ENCODE measurements at regions not wholly inside any gene's neighbourhood (a gene's known extent, or its start where the extent isn't known, plus 50 kb on each side); places are given as distances from the start of the nearest gene placed in this dataset.

- Histone ChIP-seq H3K4me3 (ENCODE audit: low read length) (no peak overlapping the region), H3K27ac (ENCODE audit: low read length) (no peak overlapping the region), H3K9me3 (ENCODE audit: insufficient read depth, low read length) (no peaks in the 10 kb centered on the region), H2AFZ (ENCODE audit: low read depth, low read length) (no peak overlapping the region), H4K20me1 (ENCODE audit: insufficient read depth, low read length) (no peaks in the 10 kb centered on the region), H3K79me2 (ENCODE audit: low read length) (no peaks in the 10 kb centered on the region), H3K4me1 (ENCODE audit: low read length) (no peaks in the 10 kb centered on the region), H3K9ac (ENCODE audit: low read length) (no peak overlapping the region), H3K36me3 (replicated peaks; ENCODE audit: low read depth, low read length) (no peaks in the 10 kb centered on the region), H3K4me2 (ENCODE audit: low read length) (no peak overlapping the region), H3K27me3 (ENCODE audit: low read depth, low read length) (no peaks in the 10 kb centered on the region)
- no peak for TF ChIP-seq EZH2phosphoT487 (IDR thresholded peaks at IDR 0.05; ENCODE audit: low read depth)
- no peak for TF ChIP-seq CTCF (IDR thresholded peaks at IDR 0.05; ENCODE audit: low read depth, low read length)
These were observed 553.3 kb downstream of the C6orf118 start for GRCh38 chr6:164756142-164756541.

GRCh38 chr6:164753517-164753916 is 555.9 kb downstream of the C6orf118 start:
- no peaks in the 10 kb centered on the region for H3K9me3 ChIP-seq (ENCODE audit: insufficient read depth, low read length)
- H4K20me1 ChIP-seq (ENCODE audit: insufficient read depth, low read length): no peaks in the 10 kb centered on the region
- no peak overlapping the region for H3K9ac ChIP-seq (ENCODE audit: low read length)
- no peaks in the 10 kb centered on the region for H3K36me3 ChIP-seq (replicated peaks; ENCODE audit: low read depth, low read length)
- H2AFZ ChIP-seq (ENCODE audit: low read depth, low read length): no peak overlapping the region
- H3K4me3 ChIP-seq (ENCODE audit: low read length): no peak overlapping the region
- no peak overlapping the region for H3K4me2 ChIP-seq (ENCODE audit: low read length)
- no peaks in the 10 kb centered on the region for H3K27me3 ChIP-seq (ENCODE audit: low read depth, low read length)
- H3K79me2 ChIP-seq (ENCODE audit: low read length): no peaks in the 10 kb centered on the region
- no peak for TF ChIP-seq EZH2phosphoT487 (IDR thresholded peaks at IDR 0.05; ENCODE audit: low read depth)
- no peak for TF ChIP-seq CTCF (IDR thresholded peaks at IDR 0.05; ENCODE audit: low read depth, low read length)
- no peaks in the 10 kb centered on the region for H3K4me1 ChIP-seq (ENCODE audit: low read length)
- H3K27ac ChIP-seq (ENCODE audit: low read length): no peak overlapping the region

GRCh38 chr6:164751395-164751794 is 558.0 kb downstream of the C6orf118 start:
- Histone ChIP-seq H3K27me3 (ENCODE audit: low read depth, low read length) (no peaks in the 10 kb centered on the region), H3K9me3 (ENCODE audit: insufficient read depth, low read length) (no peaks in the 10 kb centered on the region), H4K20me1 (ENCODE audit: insufficient read depth, low read length) (no peaks in the 10 kb centered on the region), H3K4me3 (ENCODE audit: low read length) (no peak overlapping the region), H3K27ac (ENCODE audit: low read length) (no peak overlapping the region), H3K36me3 (replicated peaks; ENCODE audit: low read depth, low read length) (no peaks in the 10 kb centered on the region), H3K79me2 (ENCODE audit: low read length) (no peaks in the 10 kb centered on the region), H3K4me1 (ENCODE audit: low read length) (no peaks in the 10 kb centered on the region), H3K9ac (ENCODE audit: low read length) (no peak overlapping the region), H2AFZ (ENCODE audit: low read depth, low read length) (no peak overlapping the region), H3K4me2 (ENCODE audit: low read length) (no peak overlapping the region)
- TF ChIP-seq EZH2phosphoT487 (IDR thresholded peaks at IDR 0.05; ENCODE audit: low read depth): no peak
- no peak for TF ChIP-seq CTCF (IDR thresholded peaks at IDR 0.05; ENCODE audit: low read depth, low read length)

GRCh38 chr6:164750128-164750527 is 559.3 kb downstream of the C6orf118 start:
- Histone ChIP-seq H3K79me2 (ENCODE audit: low read length) (no peaks in the 10 kb centered on the region), H3K4me3 (ENCODE audit: low read length) (no peak overlapping the region), H3K9me3 (ENCODE audit: insufficient read depth, low read length) (no peaks in the 10 kb centered on the region), H3K27me3 (ENCODE audit: low read depth, low read length) (no peaks in the 10 kb centered on the region), H3K4me2 (ENCODE audit: low read length) (no peak overlapping the region), H3K27ac (ENCODE audit: low read length) (no peak overlapping the region), H2AFZ (ENCODE audit: low read depth, low read length) (no peak overlapping the region), H4K20me1 (ENCODE audit: insufficient read depth, low read length) (no peaks in the 10 kb centered on the region), H3K36me3 (replicated peaks; ENCODE audit: low read depth, low read length) (no peaks in the 10 kb centered on the region), H3K4me1 (ENCODE audit: low read length) (no peaks in the 10 kb centered on the region), H3K9ac (ENCODE audit: low read length) (no peak overlapping the region)
- TF ChIP-seq CTCF (IDR thresholded peaks at IDR 0.05; ENCODE audit: low read depth, low read length): no peak
- no peak for TF ChIP-seq EZH2phosphoT487 (IDR thresholded peaks at IDR 0.05; ENCODE audit: low read depth)
